ENCODE measurements at regions not wholly inside any gene's neighbourhood (a gene's known extent, or its start where the extent isn't known, plus 50 kb on each side); places are given as distances from the start of the nearest gene placed in this dataset.
A peak's percentile ranks its signal among the peaks of the same experiment; 100 is the strongest.

- DNase-seq, result no peak
These were observed 105.2 kb upstream of the NEBL start for GRCh38 chr10:21002091-21002878.

- no peak for DNase-seq
These were observed 102.6 kb upstream of the NEBL start for GRCh38 chr10:20999699-21000098.

GRCh38 chr10:20998036-20998435, 100.9 kb upstream of the NEBL start:
- no peak for DNase-seq

- no peak for DNase-seq
These were observed 98.2 kb upstream of the NEBL start for GRCh38 chr10:20995123-20995987.

- no peak for DNase-seq
These were observed 96.9 kb upstream of the NEBL start for GRCh38 chr10:20993830-20994527.

- DNase-seq, result no peak
These were observed 96.3 kb upstream of the NEBL start for GRCh38 chr10:20993389-20993788.

GRCh38 chr10:20991526-20991925, 94.4 kb upstream of the NEBL start:
- DNase-seq, result peak in 1 of 2 experiments; percentile 18

- DNase-seq, result no peak
These were observed 93.5 kb upstream of the NEBL start for GRCh38 chr10:20990604-20991003.

GRCh38 chr10:20988357-20988983, 91.4 kb upstream of the NEBL start:
- no peak for DNase-seq

GRCh38 chr10:20986049-20986448, 88.9 kb upstream of the NEBL start:
- DNase-seq, result no peak

GRCh38 chr10:20984662-20985061, 87.6 kb upstream of the NEBL start:
- no peak for DNase-seq

- DNase-seq, result no peak
These were observed 84.4 kb upstream of the NEBL start for GRCh38 chr10:20981419-20981953.

GRCh38 chr10:20978617-20979016, 81.5 kb upstream of the NEBL start:
- no peak for DNase-seq

GRCh38 chr10:20977300-20977699, 80.2 kb upstream of the NEBL start:
- no peak for DNase-seq

GRCh38 chr10:20976891-20977290, 79.8 kb upstream of the NEBL start:
- no peak for DNase-seq

- DNase-seq, result no peak
These were observed 79.3 kb upstream of the NEBL start for GRCh38 chr10:20976390-20976789.

GRCh38 chr10:20975236-20975635, 78.1 kb upstream of the NEBL start:
- DNase-seq, result no peak

- DNase-seq, result no peak
These were observed 75.8 kb upstream of the NEBL start for GRCh38 chr10:20972925-20973324.

GRCh38 chr10:20971901-20972300, 74.8 kb upstream of the NEBL start:
- DNase-seq, result no peak

GRCh38 chr10:20970708-20971107, 73.6 kb upstream of the NEBL start:
- DNase-seq, result no peak

- DNase-seq, result no peak
These were observed 72.9 kb upstream of the NEBL start for GRCh38 chr10:20970044-20970443.

GRCh38 chr10:20966426-20966825, 69.3 kb upstream of the NEBL start:
- no peak for DNase-seq

Data from NCI-H2081 (cell line).